ENCODE measurements at regions not wholly inside any gene's neighbourhood (a gene's known extent, or its start where the extent isn't known, plus 50 kb on each side); places are given as distances from the start of the nearest gene placed in this dataset.

GRCh38 chr1:194487172-194487571 is 1300.8 kb upstream of the B3GALT2 start:
- TF ChIP-seq CTCF (conservative IDR thresholded peaks at IDR 0.05; ENCODE audit: low read length): no peak
- TF ChIP-seq EZH2phosphoT487 (IDR thresholded peaks at IDR 0.05; ENCODE audit: borderline replicate concordance): no peak

All from Loucy (cell line).